ENCODE measurements at regions not wholly inside any gene's neighbourhood (a gene's known extent, or its start where the extent isn't known, plus 50 kb on each side); places are given as distances from the start of the nearest gene placed in this dataset.

GRCh38 chr5:40223884-40224402, 455.8 kb upstream of the PTGER4 start:
- peak; percentile 85 for DNase-seq (ENCODE audit: low read depth)
- no peak for TF ChIP-seq CTCF (conservative IDR thresholded peaks at IDR 0.05; ENCODE audit: low read length)
- no peak overlapping the region for H3K4me3 ChIP-seq (ENCODE audit: low read length)

GRCh38 chr5:40221796-40222195, 457.9 kb upstream of the PTGER4 start:
- no peak for TF ChIP-seq CTCF (conservative IDR thresholded peaks at IDR 0.05; ENCODE audit: low read length)
- H3K4me3 ChIP-seq (ENCODE audit: low read length): no peak overlapping the region
- peak; percentile 84 for DNase-seq (ENCODE audit: low read depth)

- no peak for DNase-seq (ENCODE audit: low read depth)
- TF ChIP-seq CTCF (conservative IDR thresholded peaks at IDR 0.05; ENCODE audit: low read length): no peak
- no peak overlapping the region for H3K4me3 ChIP-seq (ENCODE audit: low read length)
These were observed 458.5 kb upstream of the PTGER4 start for GRCh38 chr5:40221255-40221654.

- TF ChIP-seq CTCF (conservative IDR thresholded peaks at IDR 0.05; ENCODE audit: low read length): no peak
- H3K4me3 ChIP-seq (ENCODE audit: low read length): no peak overlapping the region
- DNase-seq (ENCODE audit: low read depth): no peak
These were observed 459.5 kb upstream of the PTGER4 start for GRCh38 chr5:40220260-40220659.

GRCh38 chr5:40217553-40217952, 462.2 kb upstream of the PTGER4 start:
- DNase-seq (ENCODE audit: low read depth): no peak

GRCh38 chr5:40210694-40211093, 469.0 kb upstream of the PTGER4 start:
- no peak overlapping the region for H3K4me3 ChIP-seq (ENCODE audit: low read length)
- no peak for TF ChIP-seq CTCF (conservative IDR thresholded peaks at IDR 0.05; ENCODE audit: low read length)
- DNase-seq (ENCODE audit: low read depth): no peak

More at GRCh38 chr5:40217553-40217952, 462.2 kb upstream of the PTGER4 start:
- TF ChIP-seq CTCF (conservative IDR thresholded peaks at IDR 0.05; ENCODE audit: low read length): no peak
- no peak overlapping the region for H3K4me3 ChIP-seq (ENCODE audit: low read length)

- TF ChIP-seq CTCF (conservative IDR thresholded peaks at IDR 0.05; ENCODE audit: low read length): no peak
- no peak for DNase-seq (ENCODE audit: low read depth)
- no peak overlapping the region for H3K4me3 ChIP-seq (ENCODE audit: low read length)
These were observed 473.7 kb upstream of the PTGER4 start for GRCh38 chr5:40206030-40206429.
